ENCODE measurements at regions not wholly inside any gene's neighbourhood (a gene's known extent, or its start where the extent isn't known, plus 50 kb on each side); places are given as distances from the start of the nearest gene placed in this dataset.

- Histone ChIP-seq H3K4me1 (ENCODE audit: control insufficient read depth in 3 of 3, insufficient read depth in 2 of 3, low read depth in 1 of 3, low read length in 2 of 3) (peaks cover 0 to 2% (median 0%) of the 10 kb centered on the region in 3 donors), H3K27me3 (ENCODE audit: control insufficient read depth in 3 of 3, insufficient read depth in 3 of 3, low read length in 3 of 3) (no peaks in the 10 kb centered on the region), H3K4me3 (ENCODE audit: low read depth in 1 of 3, low read length in 3 of 3) (no peak overlapping the region), H3K27ac (ENCODE audit: low read depth in 1 of 3, low read length in 2 of 3) (no peak overlapping the region), H3K9me3 (ENCODE audit: control insufficient read depth in 2 of 2, insufficient read depth in 1 of 2, low read depth in 1 of 2, low read length in 1 of 2) (no peaks in the 10 kb centered on the region), H3K36me3 (ENCODE audit: control insufficient read depth in 3 of 3, insufficient read depth in 2 of 3, low read depth in 1 of 3, low read length in 3 of 3) (no peaks in the 10 kb centered on the region)
- 70 to 88% (median 85%) methylated on average over 2 of the region's 2 CpGs for WGBS, 3 donors
- no peak for FAIRE-seq
- DNase-seq, result no peak
These were observed 205.7 kb upstream of the HMGA2 start for GRCh38 chr12:65618588-65618987.

DNA sequence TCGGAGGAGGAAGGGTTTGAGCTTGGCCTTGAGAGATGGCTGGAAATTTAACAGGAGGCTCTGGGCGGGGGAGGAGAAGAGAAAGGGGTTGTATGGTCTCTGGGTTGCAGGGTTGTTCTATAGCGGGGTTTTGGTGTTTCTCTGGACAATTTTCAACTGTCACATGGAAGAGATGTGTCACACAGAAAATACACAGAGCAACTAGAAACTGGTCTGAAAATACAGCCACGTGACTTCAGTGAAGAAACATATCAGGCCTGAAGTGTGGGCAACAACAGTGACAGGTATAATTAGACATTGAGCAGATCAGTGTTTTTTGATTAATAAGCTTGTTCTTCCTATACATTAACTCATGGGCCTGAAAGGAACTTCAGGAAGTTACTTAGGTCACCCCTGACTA lies 205.3 kb upstream of the HMGA2 start:
- no peak for DNase-seq
- no peaks in the 10 kb centered on the region for H3K36me3 ChIP-seq (ENCODE audit: control insufficient read depth in 3 of 3, insufficient read depth in 2 of 3, low read depth in 1 of 3, low read length in 3 of 3)

DNA sequence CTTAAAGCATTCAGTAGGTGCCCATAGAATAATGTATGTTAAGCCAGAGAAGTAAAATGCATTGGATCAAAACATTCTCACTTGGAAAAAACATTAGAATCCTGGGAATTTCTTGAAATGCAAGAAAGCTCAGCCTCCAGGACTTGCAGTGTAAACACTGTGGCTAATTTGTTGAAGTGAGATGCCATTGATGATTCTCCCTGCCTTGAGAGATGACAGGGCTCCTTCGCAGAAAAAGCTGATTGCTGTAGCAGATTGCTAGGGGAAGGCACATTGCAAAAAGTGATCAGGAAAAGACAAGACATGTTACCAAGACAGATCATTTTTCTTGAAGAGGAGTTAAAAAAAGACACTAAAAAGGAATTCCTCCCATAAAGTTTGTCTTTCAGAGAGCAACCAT lies 204.2 kb upstream of the HMGA2 start:
- Histone ChIP-seq H3K4me1 (ENCODE audit: control insufficient read depth in 3 of 3, insufficient read depth in 2 of 3, low read depth in 1 of 3, low read length in 2 of 3) (peaks cover 0 to 2% (median 0%) of the 10 kb centered on the region in 3 donors), H3K27ac (ENCODE audit: low read depth in 1 of 3, low read length in 2 of 3) (no peak overlapping the region), H3K36me3 (ENCODE audit: control insufficient read depth in 3 of 3, insufficient read depth in 2 of 3, low read depth in 1 of 3, low read length in 3 of 3) (no peaks in the 10 kb centered on the region), H3K27me3 (ENCODE audit: control insufficient read depth in 3 of 3, insufficient read depth in 3 of 3, low read length in 3 of 3) (no peaks in the 10 kb centered on the region), H3K4me3 (ENCODE audit: low read depth in 1 of 3, low read length in 3 of 3) (no peak overlapping the region), H3K9me3 (ENCODE audit: control insufficient read depth in 2 of 2, insufficient read depth in 1 of 2, low read depth in 1 of 2, low read length in 1 of 2) (no peaks in the 10 kb centered on the region)
- 62 to 93% (median 85%) methylated on average over 1 of the region's 1 CpG for WGBS, 3 donors
- DNase-seq (no peak), FAIRE-seq (no peak)

More for the DNA sequence above, 205.3 kb upstream of the HMGA2 start:
- WGBS, 3 donors, result 83 to 90% (median 88%) methylated on average over 4 of the region's 4 CpGs
- H3K9me3 ChIP-seq (ENCODE audit: control insufficient read depth in 2 of 2, insufficient read depth in 1 of 2, low read depth in 1 of 2, low read length in 1 of 2), result no peaks in the 10 kb centered on the region
- no peak for FAIRE-seq
- H3K4me3 ChIP-seq (ENCODE audit: low read depth in 1 of 3, low read length in 3 of 3), result no peak overlapping the region
- H3K4me1 ChIP-seq (ENCODE audit: control insufficient read depth in 3 of 3, insufficient read depth in 2 of 3, low read depth in 1 of 3, low read length in 2 of 3), result peaks cover 0 to 2% (median 0%) of the 10 kb centered on the region in 3 donors
- H3K27me3 ChIP-seq (ENCODE audit: control insufficient read depth in 3 of 3, insufficient read depth in 3 of 3, low read length in 3 of 3), result no peaks in the 10 kb centered on the region
- no peak overlapping the region for H3K27ac ChIP-seq (ENCODE audit: low read depth in 1 of 3, low read length in 2 of 3)

- WGBS, 3 donors, result 85 to 89% (median 89%) methylated on average over 6 of the region's 6 CpGs
- Histone ChIP-seq H3K4me1 (ENCODE audit: control insufficient read depth in 3 of 3, insufficient read depth in 2 of 3, low read depth in 1 of 3, low read length in 2 of 3) (peaks cover 0 to 2% (median 0%) of the 10 kb centered on the region in 3 donors), H3K9me3 (ENCODE audit: control insufficient read depth in 2 of 2, insufficient read depth in 1 of 2, low read depth in 1 of 2, low read length in 1 of 2) (peaks cover 0 to 1% of the 10 kb centered on the region in 2 donors), H3K27ac (ENCODE audit: low read depth in 1 of 3, low read length in 2 of 3) (no peak overlapping the region), H3K4me3 (ENCODE audit: low read depth in 1 of 3, low read length in 3 of 3) (no peak overlapping the region), H3K36me3 (ENCODE audit: control insufficient read depth in 3 of 3, insufficient read depth in 2 of 3, low read depth in 1 of 3, low read length in 3 of 3) (no peaks in the 10 kb centered on the region), H3K27me3 (ENCODE audit: control insufficient read depth in 3 of 3, insufficient read depth in 3 of 3, low read length in 3 of 3) (no peaks in the 10 kb centered on the region)
- DNase-seq (no peak), FAIRE-seq (no peak)
These were observed 202.2 kb upstream of the HMGA2 start for GRCh38 chr12:65622056-65622455.

GRCh38 chr12:65623507-65623906 lies 200.8 kb upstream of the HMGA2 start:
- no peak for FAIRE-seq
- Histone ChIP-seq H3K4me3 (ENCODE audit: low read depth in 1 of 3, low read length in 3 of 3) (no peak overlapping the region), H3K9me3 (ENCODE audit: control insufficient read depth in 2 of 2, insufficient read depth in 1 of 2, low read depth in 1 of 2, low read length in 1 of 2) (peaks cover 0 to 4% of the 10 kb centered on the region in 2 donors), H3K4me1 (ENCODE audit: control insufficient read depth in 3 of 3, insufficient read depth in 2 of 3, low read depth in 1 of 3, low read length in 2 of 3) (peaks cover 0 to 2% (median 0%) of the 10 kb centered on the region in 3 donors), H3K27me3 (ENCODE audit: control insufficient read depth in 3 of 3, insufficient read depth in 3 of 3, low read length in 3 of 3) (no peaks in the 10 kb centered on the region), H3K36me3 (ENCODE audit: control insufficient read depth in 3 of 3, insufficient read depth in 2 of 3, low read depth in 1 of 3, low read length in 3 of 3) (no peaks in the 10 kb centered on the region), H3K27ac (ENCODE audit: low read depth in 1 of 3, low read length in 2 of 3) (no peak overlapping the region)
- no peak for DNase-seq
- 70 to 78% (median 76%) methylated on average over 1 of the region's 1 CpG for WGBS, 3 donors

GRCh38 chr12:65624554-65625086 lies 199.7 kb upstream of the HMGA2 start:
- Histone ChIP-seq H3K4me1 (ENCODE audit: control insufficient read depth in 3 of 3, insufficient read depth in 2 of 3, low read depth in 1 of 3, low read length in 2 of 3) (peaks cover 0 to 6% (median 0%) of the 10 kb centered on the region in 3 donors), H3K27ac (ENCODE audit: low read depth in 1 of 3, low read length in 2 of 3) (no peak overlapping the region), H3K27me3 (ENCODE audit: control insufficient read depth in 3 of 3, insufficient read depth in 3 of 3, low read length in 3 of 3) (no peaks in the 10 kb centered on the region), H3K4me3 (ENCODE audit: low read depth in 1 of 3, low read length in 3 of 3) (no peak overlapping the region), H3K9me3 (ENCODE audit: control insufficient read depth in 2 of 2, insufficient read depth in 1 of 2, low read depth in 1 of 2, low read length in 1 of 2) (peaks cover 0 to 4% of the 10 kb centered on the region in 2 donors), H3K36me3 (ENCODE audit: control insufficient read depth in 3 of 3, insufficient read depth in 2 of 3, low read depth in 1 of 3, low read length in 3 of 3) (no peaks in the 10 kb centered on the region)
- FAIRE-seq, result no peak
- no peak for DNase-seq
- 66 to 85% (median 79%) methylated on average over 4 of the region's 4 CpGs for WGBS, 3 donors

- Histone ChIP-seq H3K4me1 (ENCODE audit: control insufficient read depth in 3 of 3, insufficient read depth in 2 of 3, low read depth in 1 of 3, low read length in 2 of 3) (peaks cover 3 to 26% (median 7%) of the 10 kb centered on the region in 3 donors), H3K36me3 (ENCODE audit: control insufficient read depth in 3 of 3, insufficient read depth in 2 of 3, low read depth in 1 of 3, low read length in 3 of 3) (no peaks in the 10 kb centered on the region), H3K4me3 (ENCODE audit: low read depth in 1 of 3, low read length in 3 of 3) (no peak overlapping the region), H3K9me3 (ENCODE audit: control insufficient read depth in 2 of 2, insufficient read depth in 1 of 2, low read depth in 1 of 2, low read length in 1 of 2) (peaks cover 0 to 4% of the 10 kb centered on the region in 2 donors), H3K27me3 (ENCODE audit: control insufficient read depth in 3 of 3, insufficient read depth in 3 of 3, low read length in 3 of 3) (no peaks in the 10 kb centered on the region), H3K27ac (ENCODE audit: low read depth in 1 of 3, low read length in 2 of 3) (no peak overlapping the region)
- DNase-seq, result no peak
- FAIRE-seq, result no peak
These were observed 196.2 kb upstream of the HMGA2 start for GRCh38 chr12:65628061-65628460.

- WGBS, 3 donors, result 11 to 53% (median 20%) methylated on average over 3 of the region's 3 CpGs
- H3K36me3 ChIP-seq (ENCODE audit: control insufficient read depth in 3 of 3, insufficient read depth in 2 of 3, low read depth in 1 of 3, low read length in 3 of 3), result no peaks in the 10 kb centered on the region
- H3K9me3 ChIP-seq (ENCODE audit: control insufficient read depth in 2 of 2, insufficient read depth in 1 of 2, low read depth in 1 of 2, low read length in 1 of 2), result peaks cover 0 to 4% of the 10 kb centered on the region in 2 donors
- peaks cover 3 to 37% (median 7%) of the 10 kb centered on the region in 3 donors for H3K4me1 ChIP-seq (ENCODE audit: control insufficient read depth in 3 of 3, insufficient read depth in 2 of 3, low read depth in 1 of 3, low read length in 2 of 3)
- no peak overlapping the region for H3K4me3 ChIP-seq (ENCODE audit: low read depth in 1 of 3, low read length in 3 of 3)
- H3K27me3 ChIP-seq (ENCODE audit: control insufficient read depth in 3 of 3, insufficient read depth in 3 of 3, low read length in 3 of 3), result no peaks in the 10 kb centered on the region
- no peak overlapping the region for H3K27ac ChIP-seq (ENCODE audit: low read depth in 1 of 3, low read length in 2 of 3)
- no peak for FAIRE-seq
- DNase-seq, result peak; percentile 82 to 94
These were observed 193.7 kb upstream of the HMGA2 start for GRCh38 chr12:65630555-65630954.

DNA sequence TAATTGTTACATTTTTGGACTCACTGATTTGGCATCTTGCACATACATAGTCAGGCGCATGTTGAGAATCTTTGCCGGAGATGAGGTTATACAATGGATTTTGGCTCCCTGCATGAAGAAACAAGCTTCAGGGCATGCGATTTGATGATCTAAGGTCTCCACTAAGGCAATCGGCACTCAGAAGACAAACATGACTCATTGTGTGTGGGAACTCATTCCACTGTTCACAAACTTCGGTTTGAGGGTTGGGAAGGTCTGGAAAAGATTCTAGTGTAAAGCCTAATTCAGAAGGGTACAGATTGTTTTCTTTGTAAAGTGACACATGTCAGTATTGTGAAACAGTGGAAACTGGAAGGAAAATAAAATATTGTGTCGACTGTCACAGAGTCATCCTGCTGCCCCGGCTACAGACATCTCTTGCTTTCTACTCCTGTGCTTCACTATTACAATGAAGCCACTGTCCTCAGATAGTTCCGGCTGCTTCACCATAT lies 192.6 kb upstream of the HMGA2 start:
- 45 to 57% (median 55%) methylated on average over 8 of the region's 8 CpGs for WGBS, 3 donors
- H3K27ac ChIP-seq (ENCODE audit: low read depth in 1 of 3, low read length in 2 of 3), result peak overlapping the region in 1 of 3 donors; percentile 10
- no peaks in the 10 kb centered on the region for H3K36me3 ChIP-seq (ENCODE audit: control insufficient read depth in 3 of 3, insufficient read depth in 2 of 3, low read depth in 1 of 3, low read length in 3 of 3)
- H3K4me1 ChIP-seq (ENCODE audit: control insufficient read depth in 3 of 3, insufficient read depth in 2 of 3, low read depth in 1 of 3, low read length in 2 of 3), result peaks cover 3 to 37% (median 7%) of the 10 kb centered on the region in 3 donors
- H3K9me3 ChIP-seq (ENCODE audit: control insufficient read depth in 2 of 2, insufficient read depth in 1 of 2, low read depth in 1 of 2, low read length in 1 of 2), result peaks cover 0 to 4% of the 10 kb centered on the region in 2 donors
- no peak overlapping the region for H3K4me3 ChIP-seq (ENCODE audit: low read depth in 1 of 3, low read length in 3 of 3)
- DNase-seq (peak; percentile 45 to 58), FAIRE-seq (no peak)
- H3K27me3 ChIP-seq (ENCODE audit: control insufficient read depth in 3 of 3, insufficient read depth in 3 of 3, low read length in 3 of 3), result no peaks in the 10 kb centered on the region
